ENCODE measurements at regions not wholly inside any gene's neighbourhood (a gene's known extent, or its start where the extent isn't known, plus 50 kb on each side); places are given as distances from the start of the nearest gene placed in this dataset.

DNA sequence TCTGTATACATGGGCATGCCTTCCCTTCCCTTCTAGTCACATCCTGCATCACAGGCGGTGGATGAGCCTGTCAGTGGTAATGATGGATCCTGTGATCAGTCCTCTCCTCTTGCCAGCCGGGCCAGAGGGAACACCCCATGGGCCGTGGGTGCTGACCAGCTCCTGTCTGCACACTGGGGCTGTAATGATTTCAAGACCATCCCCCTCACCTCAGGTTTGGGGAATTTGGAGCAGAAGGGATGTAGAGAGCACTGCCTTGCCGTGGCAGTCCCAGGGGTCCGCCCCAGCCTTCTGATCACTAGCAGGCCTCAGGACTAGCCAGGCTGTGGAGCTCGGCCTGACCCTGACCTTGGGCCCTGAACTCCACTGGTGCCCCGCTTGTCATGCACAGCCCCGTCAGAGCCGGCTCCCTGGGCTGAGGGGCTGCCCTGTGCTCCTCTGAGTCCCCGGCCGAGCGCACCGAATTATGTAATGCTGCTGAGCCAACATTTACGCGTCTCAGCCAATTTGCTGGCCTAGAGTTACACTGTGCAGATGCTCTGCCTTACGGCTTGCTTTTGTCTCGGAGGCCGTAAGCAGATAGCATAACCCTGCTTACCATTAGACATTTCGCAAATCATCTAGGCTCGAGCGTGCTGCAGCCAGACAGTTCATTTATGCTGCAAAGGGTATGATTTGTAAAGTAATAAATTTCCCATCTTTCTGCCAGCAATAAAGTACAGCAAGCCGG, 155.3 kb downstream of the MACROH2A1 start (continued):
- TF ChIP-seq TRIM24 (CRISPR knock-in tag; IDR thresholded peaks at IDR 0.05) (no peak), RXRB (CRISPR knock-in tag; IDR thresholded peaks at IDR 0.05; ENCODE audit: borderline replicate concordance) (peak; percentile 81), PRMT3 (CRISPR knock-in tag; IDR thresholded peaks at IDR 0.05; ENCODE audit: borderline replicate concordance, low read depth) (no peak), SMARCC2 (IDR thresholded peaks at IDR 0.05) (no peak), ZBTB8A (CRISPR knock-in tag; IDR thresholded peaks at IDR 0.05; ENCODE audit: borderline replicate concordance, low read depth) (no peak), SKI (IDR thresholded peaks at IDR 0.05; ENCODE audit: partially characterized antibody) (peak; percentile 89), ZNF251 (CRISPR knock-in tag; IDR thresholded peaks at IDR 0.05) (no peak), ZNF136 (CRISPR knock-in tag; IDR thresholded peaks at IDR 0.05; ENCODE audit: low read depth) (no peak), POGZ (CRISPR knock-in tag; IDR thresholded peaks at IDR 0.05) (no peak), ZBTB38 (CRISPR knock-in tag; IDR thresholded peaks at IDR 0.05) (no peak; the same call in 1 of the 2 replicates), PTBP1 (IDR thresholded peaks at IDR 0.05; ENCODE audit: low read depth, low read length, poor library complexity, severe bottlenecking) (no peak), HNRNPUL1 (IDR thresholded peaks at IDR 0.05; ENCODE audit: low read depth, low read length) (no peak), ZNF788 (CRISPR knock-in tag; IDR thresholded peaks at IDR 0.05; ENCODE audit: borderline replicate concordance) (peak; percentile 34; the same call in 1 of the 2 replicates), GTF2F1 (IDR thresholded peaks at IDR 0.05; ENCODE audit: low read length) (no peak), SIN3B (IDR thresholded peaks at IDR 0.05; ENCODE audit: low read length) (no peak), TBP (CRISPR knock-in tag; IDR thresholded peaks at IDR 0.05) (no peak), ATRX (CRISPR knock-in tag; IDR thresholded peaks at IDR 0.05; ENCODE audit: borderline replicate concordance) (no peak), CEBPG (CRISPR knock-in tag; IDR thresholded peaks at IDR 0.05) (peak; percentile 54; the same call in 1 of the 2 replicates), ZNF614 (CRISPR knock-in tag; IDR thresholded peaks at IDR 0.05; ENCODE audit: borderline replicate concordance) (no peak), ZFP36 (IDR thresholded peaks at IDR 0.05; ENCODE audit: borderline replicate concordance, low read depth, low read length, partially characterized antibody) (no peak), SP1 (IDR thresholded peaks at IDR 0.05) (no peak), SP1 (CRISPR knock-in tag; IDR thresholded peaks at IDR 0.05) (no peak), MAFF (IDR thresholded peaks at IDR 0.05; ENCODE audit: low read depth, low read length) (peak; percentile 63; the same call in 1 of the 2 replicates), ZNF546 (CRISPR knock-in tag; conservative IDR thresholded peaks at IDR 0.05) (no peak), ZNF652 (CRISPR knock-in tag; IDR thresholded peaks at IDR 0.05; ENCODE audit: borderline replicate concordance, low read depth) (no peak), RBM39 (IDR thresholded peaks at IDR 0.05; ENCODE audit: low read depth, low read length, poor library complexity, severe bottlenecking) (no peak), HNRNPL (IDR thresholded peaks at IDR 0.05; ENCODE audit: low read depth, low read length) (no peak), MXI1 (IDR thresholded peaks at IDR 0.05; ENCODE audit: borderline replicate concordance, low read depth, low read length) (no peak), ZNF644 (CRISPR knock-in tag; IDR thresholded peaks at IDR 0.05; ENCODE audit: low read depth) (no peak), ZNF547 (CRISPR knock-in tag; IDR thresholded peaks at IDR 0.05) (no peak)
- TF ChIP-seq, protein P1, sequence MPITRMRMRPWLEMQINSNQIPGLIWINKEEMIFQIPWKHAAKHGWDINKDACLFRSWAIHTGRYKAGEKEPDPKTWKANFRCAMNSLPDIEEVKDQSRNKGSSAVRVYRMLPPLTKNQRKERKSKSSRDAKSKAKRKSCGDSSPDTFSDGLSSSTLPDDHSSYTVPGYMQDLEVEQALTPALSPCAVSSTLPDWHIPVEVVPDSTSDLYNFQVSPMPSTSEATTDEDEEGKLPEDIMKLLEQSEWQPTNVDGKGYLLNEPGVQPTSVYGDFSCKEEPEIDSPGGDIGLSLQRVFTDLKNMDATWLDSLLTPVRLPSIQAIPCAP (CRISPR knock-in tag; IDR thresholded peaks at IDR 0.05; ENCODE audit: low read depth) = no peak
- TF ChIP-seq, protein P2, sequence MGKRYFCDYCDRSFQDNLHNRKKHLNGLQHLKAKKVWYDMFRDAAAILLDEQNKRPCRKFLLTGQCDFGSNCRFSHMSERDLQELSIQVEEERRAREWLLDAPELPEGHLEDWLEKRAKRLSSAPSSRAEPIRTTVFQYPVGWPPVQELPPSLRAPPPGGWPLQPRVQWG (CRISPR knock-in tag; IDR thresholded peaks at IDR 0.05; ENCODE audit: borderline replicate concordance, low read depth) = no peak

Measured in HepG2 (cell line).